ENCODE measurements at regions not wholly inside any gene's neighbourhood (a gene's known extent, or its start where the extent isn't known, plus 50 kb on each side); places are given as distances from the start of the nearest gene placed in this dataset.

DNA sequence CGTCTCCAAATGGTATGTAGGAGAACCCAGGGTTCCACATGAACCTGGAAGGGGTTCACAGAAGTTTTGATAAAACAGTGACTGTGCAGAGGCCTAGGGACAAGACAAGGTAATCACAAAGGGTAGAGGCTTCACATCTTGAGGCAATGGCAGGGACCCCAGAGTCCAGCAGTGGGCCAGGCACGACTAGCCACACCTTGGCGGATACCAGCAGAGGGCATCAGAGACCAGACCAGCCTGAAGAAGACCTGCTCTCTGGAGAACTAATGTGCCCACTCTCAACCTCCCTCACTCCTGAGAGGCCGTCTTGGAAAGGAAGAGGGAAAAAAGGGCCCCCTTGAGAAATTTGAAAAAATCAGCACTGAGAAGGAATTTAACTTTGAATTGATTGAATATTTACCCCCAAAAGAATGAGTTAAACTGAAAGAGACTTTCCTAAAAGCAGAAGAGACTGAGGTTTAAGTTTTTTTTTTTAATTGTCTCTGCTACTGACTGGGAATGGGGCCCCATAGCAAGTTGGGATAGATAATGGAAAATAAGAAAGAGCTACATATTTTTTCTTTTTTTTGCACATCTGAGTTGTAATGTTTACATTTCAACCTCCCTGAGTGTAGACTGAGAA lies 243.8 kb upstream of the JADE1 start:
- TF ChIP-seq, protein P1, sequence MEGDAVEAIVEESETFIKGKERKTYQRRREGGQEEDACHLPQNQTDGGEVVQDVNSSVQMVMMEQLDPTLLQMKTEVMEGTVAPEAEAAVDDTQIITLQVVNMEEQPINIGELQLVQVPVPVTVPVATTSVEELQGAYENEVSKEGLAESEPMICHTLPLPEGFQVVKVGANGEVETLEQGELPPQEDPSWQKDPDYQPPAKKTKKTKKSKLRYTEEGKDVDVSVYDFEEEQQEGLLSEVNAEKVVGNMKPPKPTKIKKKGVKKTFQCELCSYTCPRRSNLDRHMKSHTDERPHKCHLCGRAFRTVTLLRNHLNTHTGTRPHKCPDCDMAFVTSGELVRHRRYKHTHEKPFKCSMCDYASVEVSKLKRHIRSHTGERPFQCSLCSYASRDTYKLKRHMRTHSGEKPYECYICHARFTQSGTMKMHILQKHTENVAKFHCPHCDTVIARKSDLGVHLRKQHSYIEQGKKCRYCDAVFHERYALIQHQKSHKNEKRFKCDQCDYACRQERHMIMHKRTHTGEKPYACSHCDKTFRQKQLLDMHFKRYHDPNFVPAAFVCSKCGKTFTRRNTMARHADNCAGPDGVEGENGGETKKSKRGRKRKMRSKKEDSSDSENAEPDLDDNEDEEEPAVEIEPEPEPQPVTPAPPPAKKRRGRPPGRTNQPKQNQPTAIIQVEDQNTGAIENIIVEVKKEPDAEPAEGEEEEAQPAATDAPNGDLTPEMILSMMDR (IDR thresholded peaks at IDR 0.05), result no peak
- TF ChIP-seq POLR2A (IDR thresholded peaks at IDR 0.05), result no peak

Data from lower leg skin (tissue), 3 donors.